B cell (primary cell): ENCODE measurements at regions not wholly inside any gene's neighbourhood (a gene's known extent, or its start where the extent isn't known, plus 50 kb on each side); places are given as distances from the start of the nearest gene placed in this dataset.

Source experiments
- ATAC-seq: fragments of 200-7000 bp; cut with Tn5 transposase; one replicate; pipeline ENCODE4 v1.10.0; 2021; ENCODE audit warnings: low read depth, mild to moderate bottlenecking, moderate number of reproducible peaks, moderate library complexity
- CTCF ChIA-PET: fragments of 350-600 bp; sonication (Branson Sonifier 250); formaldehyde crosslinking; loops from one replicate; lab custom pipeline; 2021; ENCODE audit warnings: antibody characterized with exemption, inconsistent platforms; lab: Charles Lee
- POLR2A ChIA-PET: fragments of 350-600 bp; sonication (Branson Sonifier 250); formaldehyde crosslinking; loops from one replicate; lab custom pipeline; 2021; ENCODE audit warnings: antibody characterized with exemption; lab: Charles Lee
- DNase-seq: peaks from one replicate; pipeline ENCODE4 v3.0.0; 2013
- H2AFZ ChIP-seq: 2 replicates; pipeline ENCODE4 v1.6.1; 2012; ENCODE audit warnings: mild to moderate bottlenecking, low read depth, low read length; ENCODE audit not compliant: insufficient read depth, poor library complexity, severe bottlenecking
- H3K27ac ChIP-seq, 2 donors: 1 replicate in 1 of 2; 2 replicates in 1 of 2; pipeline ENCODE4 v1.5.1; 2012 to 2013; ENCODE audit warnings: low read length in 2 of 2, mild to moderate bottlenecking in 2 of 2, moderate library complexity in 1 of 2
- H3K27me3 ChIP-seq, 4 experiments: fragments of 200-600 bp in 1 of 4; sonication (generic) in 1 of 4; replicated peaks in 1 of 4; 1 replicate in 2 of 4; 2 replicates in 2 of 4; pipeline versions ENCODE4 v1.6.1 to v1.7.0; 2013 to 2016; ENCODE audit warnings: low read length in 3 of 4, mild to moderate bottlenecking in 2 of 4, mixed read lengths in 1 of 4, moderate library complexity in 1 of 4; ENCODE audit not compliant: insufficient read depth in 4 of 4, control insufficient read depth in 3 of 4; ENCODE audit errors: control extremely low read depth in 1 of 4
- H3K36me3 ChIP-seq, 2 experiments: replicated peaks in 1 of 2; 1 replicate in 1 of 2; 2 replicates in 1 of 2; pipeline versions ENCODE4 v1.6.1 to v1.7.1; 2013; ENCODE audit warnings: low read length in 1 of 2; ENCODE audit not compliant: insufficient read depth in 2 of 2, control insufficient read depth in 1 of 2; ENCODE audit errors: control extremely low read depth in 1 of 2, extremely low read depth in 1 of 2
- H3K4me1 ChIP-seq, 2 donors: fragments of 200-600 bp in 1 of 2; sonication (generic) in 1 of 2; 1 replicate in 1 of 2; 2 replicates in 1 of 2; pipeline versions ENCODE4 v1.5.1 to v1.6.1; 2013 to 2017; ENCODE audit warnings: low read length in 2 of 2; ENCODE audit not compliant: control insufficient read depth in 2 of 2, insufficient read depth in 2 of 2
- H3K4me2 ChIP-seq: replicated peaks from 2 replicates; pipeline ENCODE3; 2012; ENCODE audit warnings: mild to moderate bottlenecking, low read depth, low read length; ENCODE audit not compliant: poor library complexity, severe bottlenecking
- H3K4me3 ChIP-seq, 5 experiments: fragments of 200-600 bp in 1 of 5; sonication (generic) in 1 of 5; 1 replicate in 3 of 5; 2 replicates in 2 of 5; pipeline versions ENCODE4 v1.5.1 to v1.7.0; 2011 to 2016; ENCODE audit warnings: low read length in 4 of 5, mild to moderate bottlenecking in 4 of 5, low read depth in 2 of 5, control low read depth in 1 of 5, moderate library complexity in 1 of 5; ENCODE audit not compliant: insufficient read depth in 1 of 5; ENCODE audit errors: control extremely low read depth in 1 of 5, extremely low read depth in 1 of 5
- H3K79me2 ChIP-seq: fragments of 200-600 bp; sonication (generic); one replicate; pipeline ENCODE4 v1.6.0; 2016; ENCODE audit warnings: low read length; ENCODE audit not compliant: control insufficient read depth, insufficient read depth
- H3K9ac ChIP-seq: fragments of 200-600 bp; sonication (generic); 2 replicates; pipeline ENCODE4 v1.6.1; 2017; ENCODE audit warnings: mild to moderate bottlenecking, low read length, moderate library complexity
- H3K9me3 ChIP-seq, 3 donors: one replicate each; pipeline versions ENCODE4 v1.6.1 to v1.7.1; 2013; ENCODE audit warnings: low read length in 2 of 3; ENCODE audit not compliant: control insufficient read depth in 2 of 3, insufficient read depth in 1 of 3; ENCODE audit errors: control extremely low read depth in 1 of 3
- H4K20me1 ChIP-seq: 2 replicates; pipeline ENCODE4 v1.6.0; 2012; ENCODE audit warnings: mild to moderate bottlenecking, low read length; ENCODE audit not compliant: insufficient read depth, control insufficient read depth, poor library complexity, severe bottlenecking
- H3K27ac Mint-ChIP-seq: one replicate; pipeline ENCODE4 v1.8.0; 2021; ENCODE audit warnings: mixed read lengths
- H3K27me3 Mint-ChIP-seq: one replicate; pipeline ENCODE4 v1.8.0; 2021; ENCODE audit warnings: mixed read lengths
- H3K4me1 Mint-ChIP-seq: one replicate; pipeline ENCODE4 v1.8.0; 2021; ENCODE audit warnings: mixed read lengths
- H3K4me3 Mint-ChIP-seq: one replicate; pipeline ENCODE4 v1.8.0; 2021; ENCODE audit warnings: mixed read lengths
- H3K9me3 Mint-ChIP-seq: one replicate; pipeline ENCODE4 v1.8.0; 2022; ENCODE audit warnings: mixed read lengths; ENCODE audit not compliant: insufficient read depth
- CTCF ChIP-seq: fragments of 200-600 bp; IDR thresholded peaks from one replicate; pipeline ENCODE4 v1.8.0; 2022; ENCODE audit warnings: antibody characterized with exemption, mild to moderate bottlenecking
- EZH2 ChIP-seq: IDR thresholded peaks from 2 replicates; pipeline ENCODE4 v1.6.1; 2012; ENCODE audit warnings: borderline replicate concordance, low read depth, mild to moderate bottlenecking, moderate library complexity, low read length; ENCODE audit not compliant: insufficient read depth, poor library complexity, severe bottlenecking
- WGBS: methylation state at CpG from one replicate; pipeline ENCODE4 v1.1.5; 2013; ENCODE audit warnings: missing lambda C conversion rate; ENCODE audit not compliant: insufficient coverage; 5-methylcytosine and 5-hydroxymethylcytosine counted together
- intact Hi-C: fragments of 100-400 bp; cut with micrococcal nuclease; formaldehyde crosslinking; loops from one replicate; pipeline ENCODE4 v1.10.0; 2022

GRCh38 chr4:14653338-14653737 lies 348.9 kb upstream of the CPEB2 start:
- 86% methylated on average over 1 of the region's 2 CpGs for WGBS
- ATAC-seq = no peak

GRCh38 chr4:14659286-14659685 lies 343.0 kb upstream of the CPEB2 start:
- DNase-seq (no peak), ATAC-seq (no peak)
- H3K4me2 ChIP-seq = no peak overlapping the region
- peaks cover 4% of the 10 kb centered on the region for H3K9me3 Mint-ChIP-seq
- no peaks in the 10 kb centered on the region for H3K27me3 Mint-ChIP-seq
- H3K4me3 ChIP-seq = no peak overlapping the region
- no peaks in the 10 kb centered on the region for H3K27me3 ChIP-seq
- TF ChIP-seq CTCF (no peak), EZH2 (no peak)
- no peaks in the 10 kb centered on the region for H4K20me1 ChIP-seq
- H3K79me2 ChIP-seq = no peaks in the 10 kb centered on the region
- H3K4me3 Mint-ChIP-seq = no peak overlapping the region
- H3K27ac ChIP-seq = no peak overlapping the region
- no peaks in the 10 kb centered on the region for H3K9me3 ChIP-seq
- H3K4me1 Mint-ChIP-seq = no peaks in the 10 kb centered on the region
- H3K4me1 ChIP-seq = no peaks in the 10 kb centered on the region
- CTCF ChIA-PET = no interaction called here
- no peak overlapping the region for H2AFZ ChIP-seq
- no peak overlapping the region for H3K27ac Mint-ChIP-seq
- intact Hi-C loops = no loop called here
- H3K36me3 ChIP-seq = no peaks in the 10 kb centered on the region
- H3K9ac ChIP-seq = no peak overlapping the region
- POLR2A ChIA-PET = no interaction called here
- WGBS = no CpG with 5 or more reads among the region's 5 CpGs

More at GRCh38 chr4:14653338-14653737, 348.9 kb upstream of the CPEB2 start:
- no peaks in the 10 kb centered on the region for H4K20me1 ChIP-seq
- CTCF ChIA-PET = no interaction called here
- H3K9ac ChIP-seq = no peak overlapping the region
- Mint-ChIP-seq H3K9me3 (peaks cover 9% of the 10 kb centered on the region), H3K4me1 (no peaks in the 10 kb centered on the region), H3K4me3 (no peak overlapping the region), H3K27me3 (no peaks in the 10 kb centered on the region), H3K27ac (no peak overlapping the region)
- no peak overlapping the region for H3K4me2 ChIP-seq
- H3K36me3 ChIP-seq = no peaks in the 10 kb centered on the region
- TF ChIP-seq CTCF = no peak
- no peak for TF ChIP-seq EZH2
- H3K79me2 ChIP-seq = no peaks in the 10 kb centered on the region
- no peaks in the 10 kb centered on the region for H3K27me3 ChIP-seq
- H3K4me1 ChIP-seq = no peaks in the 10 kb centered on the region
- POLR2A ChIA-PET = no interaction called here
- no peak for DNase-seq
- H3K9me3 ChIP-seq = no peaks in the 10 kb centered on the region
- H3K4me3 ChIP-seq = no peak overlapping the region
- H3K27ac ChIP-seq = no peak overlapping the region
- intact Hi-C loops = no loop called here
- no peak overlapping the region for H2AFZ ChIP-seq
